Fibroblast of upper back skin (primary cell): ENCODE measurements at regions not wholly inside any gene's neighbourhood (a gene's known extent, or its start where the extent isn't known, plus 50 kb on each side); places are given as distances from the start of the nearest gene placed in this dataset.
"Not testable (repeated sequence)": the region's sequence is repeated elsewhere in the genome, so short reads cannot be mapped to it uniquely, and the experiment has no call there.

Experiments used
- DNase-seq: peaks from one replicate; pipeline ENCODE4 v3.0.0-alpha.2; 2013

GRCh38 chr4:181013162-181013561, 1230.0 kb upstream of the TENM3 start:
- DNase-seq = no peak

- DNase-seq = no peak
Observed at GRCh38 chr4:181017038-181017437, 1226.2 kb upstream of the TENM3 start.

- DNase-seq = no peak
Observed at GRCh38 chr4:181018472-181018871, 1224.7 kb upstream of the TENM3 start.

- DNase-seq = no peak
Observed at GRCh38 chr4:181018913-181019312, 1224.3 kb upstream of the TENM3 start.

GRCh38 chr4:181020456-181020855, 1222.7 kb upstream of the TENM3 start:
- DNase-seq = no peak

- no peak for DNase-seq
Observed at GRCh38 chr4:181021213-181021612, 1222.0 kb upstream of the TENM3 start.

- DNase-seq = peak; percentile 87
Observed at GRCh38 chr4:181030135-181030921, 1212.9 kb upstream of the TENM3 start.

GRCh38 chr4:181030961-181031360, 1212.2 kb upstream of the TENM3 start:
- DNase-seq = peak; percentile 58

GRCh38 chr4:181043486-181043885, 1199.7 kb upstream of the TENM3 start:
- no peak for DNase-seq

- no peak for DNase-seq
Observed at GRCh38 chr4:181046809-181047208, 1196.4 kb upstream of the TENM3 start.

GRCh38 chr4:181051931-181052330, 1191.3 kb upstream of the TENM3 start:
- no peak for DNase-seq

- DNase-seq = no peak
Observed at GRCh38 chr4:181061787-181062186, 1181.4 kb upstream of the TENM3 start.

- DNase-seq = no peak
Observed at GRCh38 chr4:181063212-181063611, 1180.0 kb upstream of the TENM3 start.

GRCh38 chr4:181077341-181077740, 1165.9 kb upstream of the TENM3 start:
- DNase-seq = peak; percentile 58

GRCh38 chr4:181078196-181078595, 1165.0 kb upstream of the TENM3 start:
- peak; percentile 64 for DNase-seq

GRCh38 chr4:181083757-181084361, 1159.3 kb upstream of the TENM3 start:
- DNase-seq = peak; percentile 51

GRCh38 chr4:181085557-181085956, 1157.6 kb upstream of the TENM3 start:
- DNase-seq = peak; percentile 42

GRCh38 chr4:181105487-181105886, 1137.7 kb upstream of the TENM3 start:
- DNase-seq = no peak

GRCh38 chr4:181106398-181106797, 1136.8 kb upstream of the TENM3 start:
- no peak for DNase-seq

- no peak for DNase-seq
Observed at GRCh38 chr4:181108237-181108636, 1135.0 kb upstream of the TENM3 start.

GRCh38 chr4:181119186-181119585, 1124.0 kb upstream of the TENM3 start:
- DNase-seq = no peak

- DNase-seq = no peak
Observed at GRCh38 chr4:181121733-181122132, 1121.5 kb upstream of the TENM3 start.

- DNase-seq = peak; percentile 74
Observed at GRCh38 chr4:181127171-181127570, 1116.0 kb upstream of the TENM3 start.

- DNase-seq = not testable (repeated sequence)
Observed at GRCh38 chr4:181130317-181130716, 1112.9 kb upstream of the TENM3 start.

GRCh38 chr4:181137351-181137750, 1105.9 kb upstream of the TENM3 start:
- no peak for DNase-seq
